ENCODE measurements at regions not wholly inside any gene's neighbourhood (a gene's known extent, or its start where the extent isn't known, plus 50 kb on each side); places are given as distances from the start of the nearest gene placed in this dataset.

DNA sequence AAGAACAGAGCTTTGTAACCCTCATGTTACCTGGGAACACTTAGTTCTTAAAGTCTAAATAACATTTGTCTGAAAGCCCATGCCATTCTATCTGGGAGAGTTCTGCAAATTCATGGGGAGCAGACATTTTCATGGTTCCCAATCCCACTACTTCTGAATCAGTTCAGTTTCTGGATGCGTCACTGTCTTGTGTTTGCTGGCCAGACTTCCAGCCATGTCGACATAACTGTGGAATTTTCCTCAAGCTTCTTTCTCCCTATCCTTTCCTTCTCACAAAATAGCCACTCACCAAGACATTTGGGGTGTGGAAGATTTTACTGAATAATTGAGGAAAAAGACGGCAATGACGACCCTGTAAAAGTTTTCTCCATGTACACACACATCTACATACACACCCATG lies 272.5 kb downstream of the NEBL start (continued):
- TF ChIP-seq EP300 (IDR thresholded peaks at IDR 0.05; ENCODE audit: borderline replicate concordance in 1 of 2, low read depth in 2 of 2, low read length in 2 of 2) (no peak), TCF12 (IDR thresholded peaks at IDR 0.05; ENCODE audit: low read depth, low read length) (no peak), PHF8 (conservative IDR thresholded peaks at IDR 0.05; ENCODE audit: low read depth, low read length) (no peak), CBX5 (IDR thresholded peaks at IDR 0.05; ENCODE audit: low read depth, low read length) (no peak), CEBPB (IDR thresholded peaks at IDR 0.05; ENCODE audit: low read depth, low read length) (no peak), POLR2A (IDR thresholded peaks at IDR 0.05; ENCODE audit: control extremely low read depth in 1 of 2, low read depth in 2 of 2, low read length in 2 of 2) (no peak), RAD21 (IDR thresholded peaks at IDR 0.05 in 1 of 2, conservative IDR thresholded peaks at IDR 0.05 in 1 of 2; ENCODE audit: low read depth in 2 of 2, low read length in 2 of 2) (no peak), SIN3A (conservative IDR thresholded peaks at IDR 0.05 in 1 of 2, IDR thresholded peaks at IDR 0.05 in 1 of 2; ENCODE audit: low read depth in 1 of 2, low read length in 2 of 2) (no peak)

Data from H1 (cell line).